HPDE6-E6E7 (cell line): ENCODE measurements at regions not wholly inside any gene's neighbourhood (a gene's known extent, or its start where the extent isn't known, plus 50 kb on each side); places are given as distances from the start of the nearest gene placed in this dataset.

Experiments used
- DNase-seq: peaks from one replicate; pipeline ENCODE4 v3.0.0; 2011; ENCODE audit warnings: missing footprints; ENCODE audit errors: extremely low spot score

DNA sequence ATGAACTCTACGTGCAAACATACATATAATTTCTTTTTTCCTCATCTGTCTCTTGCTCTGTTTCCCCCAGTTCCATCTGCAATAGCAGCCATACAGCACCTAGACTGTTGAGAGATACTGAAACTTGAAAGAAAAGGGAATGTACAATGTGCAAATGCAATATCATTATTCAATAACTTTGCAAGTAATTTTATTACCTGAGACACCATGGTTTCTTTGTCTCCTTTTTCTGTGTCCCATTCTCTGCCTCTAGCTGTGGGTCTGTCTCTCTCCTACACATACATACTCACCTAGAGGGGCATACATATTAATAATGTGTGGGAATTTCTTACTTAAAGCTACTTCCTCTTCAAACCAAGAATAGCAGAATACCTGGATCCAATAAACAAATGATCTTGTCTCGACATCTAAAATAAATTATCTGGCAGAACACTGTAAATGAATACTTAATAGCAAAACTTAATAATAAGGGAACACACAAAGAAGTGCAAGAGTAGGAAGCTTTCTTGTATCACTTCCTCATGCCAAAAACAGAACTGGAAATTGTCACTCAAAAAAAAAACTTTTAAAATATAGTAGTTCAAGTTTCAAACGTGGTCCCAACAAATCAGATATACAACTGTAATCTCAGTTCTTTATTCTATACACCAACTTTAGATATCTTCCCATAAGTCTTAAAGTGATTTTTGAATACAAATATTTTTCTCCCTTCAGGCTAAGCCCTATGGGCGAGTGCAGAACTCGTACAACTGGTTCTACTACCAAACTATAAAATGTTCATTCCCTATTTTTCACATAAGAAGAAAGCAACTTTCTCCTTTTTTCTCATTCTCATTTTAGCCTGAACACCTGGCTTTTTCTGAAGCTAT, 194.6 kb downstream of the NRIP1 start:
- no peak for DNase-seq

DNA sequence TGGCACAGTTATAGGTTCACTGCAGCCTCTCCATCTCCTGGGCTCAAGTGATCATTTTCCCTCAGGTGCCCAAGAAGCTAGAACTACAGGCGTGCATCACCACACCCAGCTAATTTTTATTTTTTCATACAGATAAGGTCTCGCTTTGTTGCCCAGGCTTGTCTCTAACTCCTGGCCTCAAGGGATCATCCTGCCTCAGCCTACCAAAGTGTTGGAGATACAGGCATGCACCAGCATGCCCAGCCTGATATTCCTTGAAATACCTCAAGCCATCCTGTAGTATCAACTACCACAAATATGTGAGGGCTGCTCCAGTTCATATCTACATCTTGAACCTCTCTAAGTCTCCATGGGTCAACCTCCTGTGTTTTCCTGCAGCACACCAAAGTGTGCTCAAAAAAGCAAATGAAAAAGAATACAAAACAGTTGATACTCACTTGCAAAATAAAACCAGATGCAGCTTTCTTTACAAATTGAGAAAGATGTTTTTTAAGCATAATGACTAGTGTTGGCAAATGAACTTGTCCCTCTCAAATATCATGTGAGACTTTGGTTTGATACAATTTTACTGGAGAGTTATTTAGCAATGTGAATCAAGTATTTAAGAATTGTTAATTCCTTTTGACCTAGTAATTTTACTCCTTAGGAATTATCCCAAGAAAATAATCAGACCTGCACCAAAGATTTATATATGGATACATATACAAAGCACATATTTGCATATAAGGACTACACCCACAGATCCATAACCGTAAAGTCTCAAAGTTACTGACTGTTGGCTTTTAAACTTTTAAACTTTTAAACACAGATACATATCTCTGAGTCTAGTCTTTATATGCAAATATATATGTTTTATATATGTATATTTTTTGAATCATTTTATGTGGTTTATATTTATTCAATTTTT, 197.7 kb downstream of the NRIP1 start:
- no peak for DNase-seq

DNA sequence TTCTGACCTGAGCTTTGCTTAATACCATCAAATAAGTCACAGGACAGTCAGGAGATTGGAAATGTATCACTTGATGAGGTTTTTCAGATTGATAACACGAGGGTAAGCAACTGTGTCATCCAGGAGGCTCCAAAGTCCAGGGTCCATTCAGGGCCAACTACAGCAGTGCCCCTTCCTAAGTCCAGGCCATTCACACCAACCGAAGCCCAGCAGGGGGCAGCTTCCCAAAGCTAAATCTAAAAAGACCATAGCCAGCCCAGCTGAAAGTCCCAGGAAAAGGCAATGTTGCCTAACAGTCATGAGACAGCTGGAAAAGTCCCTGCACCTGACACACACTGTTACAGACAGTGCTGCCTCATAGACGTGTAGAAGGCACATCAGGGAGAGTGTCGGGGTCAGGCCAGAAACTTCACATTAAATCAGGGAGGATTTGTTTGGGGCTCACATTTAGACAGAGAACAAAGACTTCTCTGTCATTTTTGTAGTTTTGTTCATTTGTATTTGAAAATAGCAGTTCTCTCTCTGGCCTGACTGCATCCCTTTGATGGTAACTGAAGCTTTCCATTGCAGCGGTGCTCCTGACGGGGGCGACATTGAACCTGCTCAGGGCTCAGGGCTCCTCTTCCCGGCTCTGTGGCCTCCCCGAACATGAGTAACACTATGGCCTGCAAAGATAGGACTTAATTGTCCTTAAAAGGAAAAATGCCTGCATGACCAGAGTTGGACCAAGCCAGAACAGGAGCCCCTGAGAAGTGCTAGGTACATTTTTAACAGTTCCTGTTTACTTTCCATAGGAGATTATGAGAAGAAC, 200.4 kb downstream of the NRIP1 start:
- no peak for DNase-seq

DNA sequence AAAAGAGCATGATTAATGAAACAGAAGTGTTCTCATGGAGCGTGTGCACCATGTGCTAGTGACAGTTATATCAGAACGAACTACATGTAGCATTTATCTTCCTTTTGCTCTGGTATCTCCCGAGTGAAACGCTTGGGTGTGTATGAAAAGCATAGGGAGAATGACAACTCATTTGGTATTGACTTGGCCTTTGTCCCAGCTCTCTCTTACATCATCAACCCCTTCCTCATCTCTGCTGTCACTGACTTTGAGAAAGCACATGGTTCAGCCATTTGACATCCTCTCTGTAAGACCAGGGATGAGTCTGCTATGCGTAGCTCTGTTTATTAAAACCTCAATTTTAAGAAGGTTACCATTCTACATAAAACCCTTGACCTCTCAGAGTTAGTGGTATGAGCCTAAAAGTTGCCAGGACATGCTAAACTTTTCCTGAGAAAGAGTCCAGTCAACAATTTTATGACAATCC, 201.0 kb downstream of the NRIP1 start:
- no peak for DNase-seq

DNA sequence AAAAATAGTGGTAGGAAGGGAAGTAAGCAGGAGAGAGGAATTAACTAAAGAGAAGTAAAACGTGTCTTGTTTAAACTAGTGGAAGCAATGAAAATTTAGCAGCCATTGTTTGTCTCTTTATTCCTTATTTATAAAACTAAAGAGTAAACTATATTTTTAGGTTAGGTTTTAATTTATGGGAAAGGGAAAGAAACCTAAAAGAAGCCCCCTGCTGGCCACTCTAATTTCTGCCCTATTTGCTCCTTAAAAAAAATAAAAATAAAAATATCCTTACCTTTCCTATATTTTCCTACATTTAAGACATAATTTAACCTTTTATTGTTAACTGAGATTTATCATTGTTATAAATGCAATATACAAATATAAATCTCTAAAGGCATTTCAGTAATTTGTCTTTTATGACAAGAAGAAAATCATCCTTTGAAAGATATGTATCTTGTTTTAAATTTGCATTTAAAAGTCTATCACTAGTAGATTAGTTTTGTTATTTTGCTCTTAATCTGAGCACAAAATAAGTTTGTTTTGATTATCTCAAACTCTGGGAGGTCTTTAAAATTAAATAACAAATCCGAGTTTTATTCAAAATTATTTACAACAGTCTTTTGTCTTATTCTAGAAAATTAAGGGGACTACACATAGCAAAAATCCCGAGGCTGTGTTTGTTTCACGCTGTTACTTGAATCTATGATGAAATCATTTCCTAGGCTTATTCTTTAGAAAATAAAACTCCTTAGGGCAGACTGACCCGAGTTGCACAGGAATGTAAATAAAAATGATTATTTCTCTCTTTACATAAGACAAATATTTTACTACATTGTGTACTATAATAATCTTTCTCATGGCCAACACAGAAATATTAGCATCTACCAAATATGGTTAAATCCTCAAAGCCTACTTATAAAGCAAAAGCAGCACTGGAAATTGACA, 201.7 kb downstream of the NRIP1 start:
- no peak for DNase-seq

DNA sequence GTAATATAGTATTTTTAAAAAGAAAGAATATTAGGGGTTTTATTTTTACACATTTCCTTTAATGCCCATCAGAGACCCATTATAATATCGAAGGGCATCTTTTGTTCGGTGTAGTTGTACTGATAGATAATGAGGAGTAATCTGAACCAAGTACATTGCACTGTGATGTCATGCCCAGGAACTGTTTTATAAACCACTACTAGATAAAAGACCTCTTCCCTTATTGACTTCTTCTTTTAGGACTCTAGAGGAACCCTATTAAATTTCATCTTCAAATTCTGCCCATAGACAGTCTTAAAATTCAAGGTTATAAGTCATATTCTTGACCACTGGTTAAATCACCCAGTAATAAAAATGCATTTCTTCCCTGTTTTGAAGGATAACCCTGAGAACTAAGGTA, 206.5 kb downstream of the NRIP1 start:
- DNase-seq: no peak

DNA sequence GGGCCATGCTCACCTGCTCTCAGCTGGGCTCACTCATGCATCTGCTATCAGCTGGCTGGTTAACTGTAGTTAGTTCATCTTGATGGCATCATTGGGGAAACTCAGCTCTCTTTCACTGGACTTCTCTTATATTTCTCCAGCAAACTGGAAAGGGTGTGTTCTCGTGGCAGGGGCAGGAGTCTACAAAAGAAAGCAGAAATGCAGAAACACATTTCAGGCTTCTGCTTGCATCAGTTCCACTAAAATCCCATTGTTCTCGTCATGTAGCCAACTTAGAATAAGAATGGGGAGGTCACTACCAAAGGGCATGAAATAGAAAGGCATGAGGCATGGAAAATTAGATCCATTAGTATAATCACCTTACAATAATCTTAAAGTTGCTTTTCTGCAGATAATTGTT, 207.3 kb downstream of the NRIP1 start:
- no peak for DNase-seq

DNA sequence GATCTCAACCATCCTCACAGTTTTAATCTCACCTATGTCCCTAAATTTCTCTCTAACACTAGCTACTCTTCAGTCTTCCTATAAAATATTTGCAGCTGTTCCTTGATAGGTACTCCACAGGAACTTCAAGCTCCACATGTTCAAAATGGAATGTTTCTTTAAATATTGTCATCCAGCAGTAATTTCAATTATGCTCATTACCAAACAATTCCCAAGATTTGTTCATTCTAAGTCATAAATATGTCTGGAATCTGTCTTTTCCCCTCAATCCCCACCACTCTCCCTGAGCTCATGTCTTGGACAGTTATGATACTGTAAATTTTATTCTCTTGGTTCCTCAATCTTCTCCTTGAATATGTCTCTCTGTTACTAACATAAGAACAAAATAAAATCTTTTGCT, 214.4 kb downstream of the NRIP1 start:
- no peak for DNase-seq

DNA sequence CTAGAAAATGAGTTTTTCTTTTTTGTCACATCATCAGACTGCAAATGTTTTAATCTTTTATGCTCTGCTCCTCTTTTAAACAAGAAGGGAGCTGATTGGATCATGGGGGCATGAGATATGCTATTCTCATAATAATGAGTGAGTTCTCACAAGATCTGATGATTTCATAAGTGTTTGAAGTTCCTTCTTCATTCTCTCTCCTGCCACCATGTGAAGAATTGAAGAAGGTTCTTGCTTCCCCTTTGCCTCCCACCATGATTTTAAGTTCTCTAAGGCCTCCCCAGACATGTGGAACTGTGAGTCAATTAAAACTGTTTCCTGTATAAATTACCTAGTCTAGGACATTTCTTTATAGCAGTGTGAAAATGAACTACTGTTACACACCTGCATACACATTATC, 218.2 kb downstream of the NRIP1 start:
- DNase-seq: no peak

DNA sequence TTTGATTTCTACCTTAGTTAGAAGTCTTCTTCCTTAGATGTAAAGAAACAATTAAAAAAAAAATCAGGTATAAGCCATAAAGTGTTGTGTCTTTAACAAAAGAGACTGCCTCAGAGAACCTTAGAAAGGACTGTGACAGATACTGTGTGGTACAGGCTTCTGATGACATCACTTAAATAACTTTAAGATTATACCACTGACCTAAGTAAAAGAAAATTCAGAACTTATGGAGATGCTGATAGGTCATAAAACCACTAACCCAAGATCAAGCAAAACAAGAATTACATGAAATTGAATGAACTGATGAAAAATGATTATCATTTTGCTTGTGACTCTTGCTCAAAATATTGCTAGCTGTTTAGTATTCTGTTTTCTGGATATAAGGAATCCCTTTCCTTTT, 220.8 kb downstream of the NRIP1 start:
- DNase-seq: no peak

DNA sequence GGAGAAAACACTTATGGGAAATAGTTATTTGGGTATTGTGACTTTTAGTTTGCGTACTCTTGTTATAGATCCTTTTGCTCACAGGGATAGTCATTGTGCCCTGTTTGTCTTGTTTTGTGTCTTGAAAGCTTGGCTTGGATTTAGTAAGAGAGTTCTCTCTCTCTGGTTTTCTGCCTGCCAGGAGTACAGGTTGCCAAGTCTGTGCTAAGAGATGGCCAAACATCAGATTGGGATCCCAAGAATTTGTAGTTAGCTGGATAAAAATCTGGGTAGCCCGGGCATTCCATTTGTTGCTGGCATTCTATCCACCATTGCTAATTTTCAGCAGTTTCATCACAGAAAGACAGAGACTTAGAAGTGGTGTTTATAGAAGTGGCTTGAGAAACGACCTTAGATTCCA, 222.2 kb downstream of the NRIP1 start:
- no peak for DNase-seq

DNA sequence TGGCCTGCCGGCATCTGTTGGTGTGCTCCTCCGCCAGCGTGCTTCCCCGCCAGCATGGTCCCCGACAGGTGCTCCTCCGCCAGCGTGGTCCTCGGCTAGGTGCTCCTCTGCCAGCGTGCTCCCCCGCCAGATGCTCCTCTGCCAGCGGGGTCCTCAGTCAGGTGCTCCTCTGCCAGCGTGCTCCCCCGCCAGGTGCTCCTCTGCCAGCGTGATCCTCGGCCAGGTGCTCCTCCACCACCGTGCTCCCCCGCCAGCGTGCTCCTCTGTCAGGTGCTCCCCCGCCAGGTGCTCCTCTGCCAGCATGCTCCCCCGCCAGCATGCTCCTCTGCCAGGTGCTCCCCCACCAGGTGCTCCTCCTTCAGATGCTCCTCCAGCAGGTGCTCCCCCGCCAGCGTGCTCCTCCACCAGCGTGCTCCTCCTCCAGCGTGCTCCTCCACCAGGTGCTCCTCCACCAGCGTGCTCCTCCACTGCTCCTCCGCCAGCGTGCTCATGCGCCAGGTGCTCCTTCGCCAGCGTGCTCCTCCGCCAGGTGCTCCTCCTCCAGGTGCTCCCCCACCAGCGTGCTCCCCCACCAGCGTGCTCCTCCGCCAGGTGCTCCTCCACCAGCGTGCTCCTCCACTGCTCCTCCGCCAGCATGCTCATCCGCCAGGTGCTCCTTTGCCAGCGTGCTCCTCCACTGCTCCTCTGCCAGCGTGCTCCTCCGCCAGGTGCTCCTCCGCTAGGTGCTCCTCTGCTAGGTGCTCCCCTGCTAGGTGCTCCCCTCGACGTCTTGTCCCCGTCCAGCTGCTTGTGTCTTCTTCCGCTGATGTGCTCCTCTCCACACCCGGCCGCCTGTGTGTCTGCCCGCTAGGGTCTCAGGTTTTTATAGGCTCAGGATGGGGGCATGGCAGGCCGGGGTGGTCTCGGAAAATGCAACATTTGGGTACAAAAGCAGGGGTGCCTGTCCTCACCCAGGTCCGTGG, 223.0 kb downstream of the NRIP1 start:
- DNase-seq: no peak

DNA sequence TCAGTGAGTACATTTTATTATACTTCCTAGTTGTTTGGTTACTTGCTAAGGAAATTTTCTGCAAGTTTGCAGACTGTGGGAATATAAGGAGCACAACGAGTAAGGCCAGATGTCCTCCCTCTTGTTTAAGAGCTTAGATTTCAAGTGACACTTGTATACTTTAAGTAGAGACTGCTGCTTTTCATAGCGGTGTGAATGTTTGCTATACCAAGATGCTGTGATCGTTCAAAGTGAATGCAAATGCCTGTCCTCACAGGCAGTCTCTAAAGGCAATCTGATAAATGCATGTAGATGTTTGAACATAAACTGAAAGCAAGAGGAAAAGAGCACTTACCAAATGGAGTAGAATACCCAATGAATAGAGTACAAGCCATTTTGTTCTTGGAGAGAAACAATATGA, 226.4 kb downstream of the NRIP1 start:
- no peak for DNase-seq

DNA sequence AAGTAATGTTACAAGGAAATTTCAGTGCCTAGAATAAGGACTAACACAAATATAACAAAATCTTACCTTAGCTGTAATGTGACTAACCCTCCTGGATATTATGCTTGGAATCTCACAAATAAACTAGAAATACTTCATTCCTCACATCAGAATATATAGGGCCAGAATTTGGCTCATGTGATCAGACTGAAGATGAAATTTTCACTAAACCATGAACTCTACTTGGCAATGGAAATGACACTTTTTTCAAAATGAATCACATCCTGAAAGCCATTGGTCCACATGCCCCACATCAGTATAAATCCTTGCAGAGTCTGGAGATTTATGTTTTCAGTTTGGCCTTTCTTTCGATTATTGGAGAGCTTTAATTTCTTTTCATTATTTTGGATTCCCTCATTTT, 227.8 kb downstream of the NRIP1 start:
- no peak for DNase-seq

DNA sequence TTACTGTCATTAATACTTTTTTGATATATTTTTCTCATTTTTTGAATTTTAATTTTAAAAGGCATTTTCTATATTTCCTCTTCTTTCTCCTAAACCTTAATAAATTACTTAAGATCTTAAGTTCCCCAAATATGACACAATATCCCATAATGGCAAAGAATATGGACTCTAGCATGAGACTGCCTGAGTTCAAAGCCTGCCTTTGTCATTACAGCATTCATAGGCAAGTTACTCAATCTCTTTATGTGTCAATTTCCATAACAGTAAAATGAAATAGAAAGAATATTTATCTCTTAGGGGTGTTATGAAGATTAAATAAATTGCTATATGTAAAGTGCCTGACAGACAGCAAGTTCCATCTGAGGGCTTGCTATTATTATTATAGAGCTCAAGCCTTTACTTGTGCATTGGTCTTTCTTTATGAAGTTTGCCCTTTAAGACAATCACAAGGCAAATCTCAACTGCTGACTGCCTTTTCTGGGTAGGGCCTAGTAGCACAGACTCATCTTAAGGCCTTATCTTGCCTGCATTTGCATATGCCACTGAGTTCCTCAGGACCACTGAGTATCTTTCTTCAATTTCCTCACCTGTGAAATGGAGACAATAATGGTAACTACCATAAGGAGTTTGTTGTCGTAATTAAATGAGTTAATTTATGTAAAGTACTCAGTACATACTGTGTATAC, 231.0 kb downstream of the NRIP1 start:
- DNase-seq: no peak

DNA sequence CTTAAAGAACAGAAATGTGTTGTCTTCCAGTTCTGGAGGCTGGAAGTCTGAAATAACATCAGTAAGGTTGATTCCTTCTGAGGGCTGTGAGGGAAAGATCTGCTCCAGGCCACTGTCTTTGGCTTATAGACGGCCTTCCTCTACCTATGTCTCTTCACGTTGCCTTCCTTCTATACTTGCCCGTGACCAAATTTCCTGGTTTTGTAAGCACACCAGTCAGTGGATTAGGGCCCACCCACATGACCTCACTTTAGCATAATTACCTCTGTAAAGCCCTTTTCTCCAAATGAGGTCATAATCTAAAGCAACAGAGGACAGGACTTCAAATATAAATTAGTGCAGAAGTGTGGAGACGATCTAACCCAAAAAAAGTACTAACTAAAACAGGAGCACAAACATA, 231.6 kb downstream of the NRIP1 start:
- DNase-seq: no peak

DNA sequence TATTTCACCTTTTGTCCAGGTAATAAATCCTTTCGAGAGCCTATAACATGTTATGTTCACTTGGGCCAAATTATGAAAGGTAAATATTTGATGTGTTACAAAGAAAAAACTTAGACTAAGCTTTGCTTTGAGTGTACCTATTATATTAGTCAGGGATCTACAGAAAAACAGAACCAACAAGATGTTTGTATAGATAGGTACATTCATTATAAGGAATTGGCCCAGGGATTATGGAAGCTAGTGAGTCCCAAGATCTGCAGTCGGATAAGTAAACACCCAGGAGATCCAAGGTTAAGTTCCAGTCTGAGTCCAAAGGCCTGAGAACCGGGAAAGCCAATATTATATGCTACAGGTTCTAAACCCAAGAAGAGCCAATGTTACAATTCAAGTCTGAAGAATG, 234.5 kb downstream of the NRIP1 start:
- no peak for DNase-seq

DNA sequence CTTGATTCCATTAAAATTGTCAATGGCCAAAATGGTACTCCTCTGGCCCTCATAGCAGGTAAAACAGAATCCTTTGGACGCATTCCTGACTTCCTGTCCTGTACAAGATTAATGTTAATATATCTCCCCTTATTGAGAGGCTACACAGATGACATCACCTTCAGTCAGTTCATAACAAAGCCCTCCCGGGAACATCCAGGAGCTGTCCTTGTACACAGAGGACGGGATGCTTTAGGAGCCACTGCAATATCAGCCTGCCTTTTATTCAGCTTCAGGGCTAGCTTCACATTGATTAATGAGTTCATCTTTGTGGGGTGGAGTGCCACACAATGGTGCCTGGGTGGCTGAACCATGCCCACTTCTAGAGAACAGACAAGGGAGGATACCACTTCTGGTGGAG, 235.1 kb downstream of the NRIP1 start:
- no peak for DNase-seq

DNA sequence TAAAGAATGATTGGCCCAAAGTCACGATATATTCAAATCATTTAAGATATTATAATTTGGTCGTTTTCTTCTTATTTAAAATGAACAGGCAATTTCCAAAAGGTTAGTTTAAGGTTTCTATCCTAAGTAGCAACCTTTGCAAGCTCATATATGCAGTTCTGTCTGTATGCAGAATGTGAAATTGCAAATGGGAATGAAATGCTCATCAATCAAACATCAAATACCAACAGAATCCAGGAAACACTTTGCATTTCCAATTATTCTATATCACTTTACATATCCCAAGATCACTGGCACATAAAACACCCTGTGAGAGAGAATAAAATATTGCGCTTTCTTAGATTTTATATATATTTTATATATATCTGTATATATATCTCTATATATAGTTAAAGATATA, 237.3 kb downstream of the NRIP1 start:
- no peak for DNase-seq
